ENCODE measurements at regions not wholly inside any gene's neighbourhood (a gene's known extent, or its start where the extent isn't known, plus 50 kb on each side); places are given as distances from the start of the nearest gene placed in this dataset.

DNA sequence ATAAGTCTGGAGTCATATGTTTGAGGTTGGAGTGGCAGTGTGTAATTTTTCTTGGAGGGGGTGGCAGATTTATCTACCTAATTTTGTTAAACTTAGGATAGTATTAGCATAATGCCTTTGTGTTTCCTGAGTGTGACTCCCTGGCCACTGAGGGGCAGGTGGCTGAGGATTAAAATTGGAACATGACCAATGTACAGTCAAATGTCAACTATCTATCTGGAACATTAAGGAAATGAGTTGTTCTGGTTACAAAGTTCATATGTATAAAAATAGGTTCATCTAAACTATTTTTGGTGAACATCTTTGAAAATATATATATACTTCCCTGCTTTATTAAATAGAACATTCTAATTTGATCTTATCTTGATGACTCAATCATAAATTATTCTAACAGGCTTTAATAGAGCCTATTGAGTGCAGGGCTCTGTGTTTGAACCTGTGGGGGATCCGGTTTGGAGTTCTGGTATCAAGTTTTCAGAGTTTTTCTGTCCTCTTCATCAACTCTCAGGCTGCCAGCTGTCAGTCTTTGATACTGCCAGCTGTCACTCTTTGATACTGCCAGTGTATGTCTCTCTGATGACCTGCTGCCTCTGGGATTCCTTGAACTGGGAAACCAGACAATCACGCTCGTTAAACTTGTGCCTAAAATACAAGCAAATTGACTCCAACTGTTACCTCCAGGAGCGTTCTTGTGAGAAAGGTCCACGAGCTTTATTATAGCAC, 309.6 kb downstream of the METTL15 start:
- DNase-seq (ENCODE audit: low read depth) = no peak

- no peak for DNase-seq (ENCODE audit: low read depth)
Measured at GRCh38 chr11:28412029-28412428, 303.8 kb downstream of the METTL15 start.

- no peak for DNase-seq (ENCODE audit: low read depth)
Measured at GRCh38 chr11:28401446-28401845, 293.3 kb downstream of the METTL15 start.

DNA sequence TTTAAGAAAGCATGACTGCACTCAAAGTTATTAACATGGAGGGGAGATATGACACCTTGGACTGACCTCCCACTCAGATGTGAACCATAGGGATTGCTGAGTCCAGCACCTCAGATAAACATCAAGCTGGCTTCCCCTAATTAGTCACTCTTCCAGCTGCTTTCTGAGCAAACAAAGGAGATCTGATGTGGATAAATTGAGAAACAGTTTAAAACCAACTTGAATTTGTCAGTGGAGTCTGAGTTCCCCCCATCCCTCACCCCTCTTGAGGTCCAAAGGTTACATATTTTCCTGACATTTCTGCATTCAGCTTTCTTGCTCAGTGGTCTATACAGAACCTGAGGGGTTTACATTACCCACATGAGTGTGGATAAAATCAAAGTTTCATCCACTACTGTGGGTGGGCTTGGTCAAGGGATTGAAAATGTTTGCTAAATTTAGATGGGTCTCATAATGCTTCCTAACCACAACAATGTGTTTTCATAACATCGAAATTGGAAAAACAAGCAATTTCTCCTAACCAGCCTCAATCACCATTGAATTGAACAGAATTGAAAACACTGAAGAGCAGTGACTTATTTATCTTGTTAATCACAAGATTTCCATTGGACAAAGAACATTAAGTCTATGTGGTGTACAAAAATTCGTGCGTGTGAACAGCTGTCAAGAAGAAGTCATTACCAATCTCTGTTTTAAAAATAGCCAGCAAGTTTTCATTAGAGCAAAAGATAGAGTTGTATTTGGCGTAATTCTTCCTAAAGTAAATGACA, 292.3 kb downstream of the METTL15 start:
- DNase-seq (ENCODE audit: low read depth) = peak; percentile 78

GRCh38 chr11:28393348-28393747, 285.2 kb downstream of the METTL15 start:
- DNase-seq (ENCODE audit: low read depth) = no peak

- DNase-seq (ENCODE audit: low read depth) = peak; percentile 99
Measured at GRCh38 chr11:28384418-28384817, 276.2 kb downstream of the METTL15 start.

DNA sequence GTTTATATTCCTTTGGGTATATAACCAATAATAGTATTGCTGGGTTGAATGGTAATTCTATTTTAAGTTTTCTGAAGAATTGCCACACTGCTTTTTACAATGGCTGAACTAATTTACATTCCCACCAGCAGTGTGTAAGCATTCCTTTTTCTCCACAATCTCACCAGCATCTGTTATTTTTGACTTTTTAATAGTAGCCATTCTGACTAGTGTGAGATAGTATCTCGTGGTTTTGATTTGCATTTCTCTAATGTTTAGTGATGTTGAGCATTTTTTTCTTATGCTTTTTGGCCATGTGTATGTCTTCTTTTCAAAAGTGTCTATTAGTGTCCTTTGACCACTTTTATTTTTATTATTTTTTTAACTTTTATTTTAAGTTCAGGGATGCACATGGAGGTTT, 275.3 kb downstream of the METTL15 start:
- peak; percentile 24 for DNase-seq (ENCODE audit: low read depth)
